Neural cell (in vitro differentiated cells): ENCODE measurements at regions not wholly inside any gene's neighbourhood (a gene's known extent, or its start where the extent isn't known, plus 50 kb on each side); places are given as distances from the start of the nearest gene placed in this dataset.

Experiments used
- H2AFZ ChIP-seq: fragments of 200-600, 300-800 bp; sonication (generic), shearing (Covaris generic); 2 replicates; pipeline ENCODE4 v1.6.0; 2014; ENCODE audit warnings: low read depth, mild to moderate bottlenecking, antibody characterized with exemption, low read length, moderate library complexity
- H3F3A ChIP-seq: fragments of 200-600 bp; shearing (Covaris generic); 2 replicates; pipeline ENCODE4 v1.6.1; 2016; ENCODE audit warnings: mild to moderate bottlenecking, moderate library complexity, mixed read lengths, antibody characterized with exemption, low read length; ENCODE audit not compliant: insufficient read depth, poor library complexity, severe bottlenecking
- H3K27ac ChIP-seq: fragments of 200-600, 300-800 bp; sonication (generic), shearing (Covaris generic); 2 replicates; pipeline ENCODE4 v1.5.1; 2014; ENCODE audit warnings: mild to moderate bottlenecking, low read length, moderate library complexity
- H3K27me3 ChIP-seq: fragments of 300-800, 200-600 bp; sonication (generic), shearing (Covaris generic); 2 replicates; pipeline ENCODE4 v1.6.0; 2014; ENCODE audit warnings: mild to moderate bottlenecking, low read depth, low read length, moderate library complexity; ENCODE audit not compliant: insufficient read depth
- H3K36me3 ChIP-seq: fragments of 300-800, 200-600 bp; sonication (generic), shearing (Covaris generic); 2 replicates; pipeline ENCODE4 v1.5.1; 2014; ENCODE audit warnings: mild to moderate bottlenecking, antibody characterized with exemption, low read length, moderate library complexity; ENCODE audit not compliant: insufficient read depth
- H3K4me2 ChIP-seq: fragments of 300-800, 200-600 bp; sonication (generic), shearing (Covaris generic); 2 replicates; pipeline ENCODE4 v1.6.0; 2014; ENCODE audit warnings: mild to moderate bottlenecking, low read length
- H3K4me3 ChIP-seq: fragments of 300-800, 200-600 bp; sonication (generic), shearing (Covaris generic); 2 replicates; pipeline ENCODE4 v1.5.1; 2014; ENCODE audit warnings: mild to moderate bottlenecking, low read length, moderate library complexity
- H3K79me2 ChIP-seq: fragments of 200-600 bp; shearing (Covaris generic); replicated peaks from 2 replicates; pipeline ENCODE4 v1.6.0; 2014; ENCODE audit warnings: mild to moderate bottlenecking, low read length, moderate library complexity; ENCODE audit not compliant: insufficient read depth
- H3K9ac ChIP-seq: fragments of 300-800, 200-600 bp; sonication (generic), shearing (Covaris generic); 2 replicates; pipeline ENCODE4 v1.6.1; 2016; ENCODE audit warnings: mild to moderate bottlenecking, low read length, mixed read lengths
- H3K9me2 ChIP-seq: fragments of 200-600 bp; shearing (Covaris generic); 2 replicates; pipeline ENCODE4 v1.6.1; 2016; ENCODE audit warnings: mild to moderate bottlenecking, low read length, mixed read lengths; ENCODE audit not compliant: insufficient read depth
- H3K9me3 ChIP-seq: fragments of 200-600, 300-800 bp; sonication (generic), shearing (Covaris generic); 2 replicates; pipeline ENCODE4 v1.6.1; 2016; ENCODE audit warnings: mild to moderate bottlenecking, mixed run types, low read length, moderate library complexity, mixed read lengths
- H4K20me1 ChIP-seq: fragments of 200-600 bp; shearing (Covaris generic); 2 replicates; pipeline ENCODE4 v1.6.1; 2016; ENCODE audit warnings: mild to moderate bottlenecking, mixed run types; ENCODE audit not compliant: insufficient read depth
- CTCF ChIP-seq: fragments of 450-650 bp; IDR thresholded peaks from 2 replicates; pipeline ENCODE4 v1.5.1; 2014; ENCODE audit warnings: antibody characterized with exemption, mild to moderate bottlenecking, moderate library complexity; ENCODE audit not compliant: poor library complexity, severe bottlenecking
- EP300 ChIP-seq: fragments of 450-650 bp; conservative IDR thresholded peaks from 2 replicates; pipeline ENCODE4 v1.6.1; 2014; ENCODE audit warnings: antibody characterized with exemption, mild to moderate bottlenecking, moderate library complexity; ENCODE audit not compliant: poor library complexity, severe bottlenecking
- EZH2 ChIP-seq: fragments of 200-600, 300-800 bp; shearing (Covaris generic), sonication (generic); IDR thresholded peaks from 2 replicates; pipeline ENCODE4 v1.6.1; 2014; ENCODE audit warnings: antibody characterized with exemption, low read length, borderline replicate concordance, mild to moderate bottlenecking; ENCODE audit not compliant: insufficient read depth, poor library complexity, severe bottlenecking
- MXI1 ChIP-seq: fragments of 450-650 bp; conservative IDR thresholded peaks from 2 replicates; pipeline ENCODE4 v1.6.1; 2014; ENCODE audit warnings: antibody characterized with exemption, mild to moderate bottlenecking; ENCODE audit not compliant: poor library complexity, severe bottlenecking
- POLR2AphosphoS5 ChIP-seq: IDR thresholded peaks from 2 replicates; pipeline ENCODE4 v1.6.1; 2012
- RAD21 ChIP-seq: fragments of 450-650 bp; conservative IDR thresholded peaks from 2 replicates; pipeline ENCODE4 v1.6.1; 2014; ENCODE audit warnings: antibody characterized with exemption, mild to moderate bottlenecking, moderate library complexity
- SMC3 ChIP-seq: fragments of 450-650 bp; conservative IDR thresholded peaks from 2 replicates; pipeline ENCODE4 v1.6.1; 2014; ENCODE audit warnings: antibody characterized with exemption, mild to moderate bottlenecking, moderate library complexity; ENCODE audit not compliant: poor library complexity
- TAF1 ChIP-seq: IDR thresholded peaks from 2 replicates; pipeline ENCODE4 v1.6.1; 2012; ENCODE audit warnings: low read depth

DNA sequence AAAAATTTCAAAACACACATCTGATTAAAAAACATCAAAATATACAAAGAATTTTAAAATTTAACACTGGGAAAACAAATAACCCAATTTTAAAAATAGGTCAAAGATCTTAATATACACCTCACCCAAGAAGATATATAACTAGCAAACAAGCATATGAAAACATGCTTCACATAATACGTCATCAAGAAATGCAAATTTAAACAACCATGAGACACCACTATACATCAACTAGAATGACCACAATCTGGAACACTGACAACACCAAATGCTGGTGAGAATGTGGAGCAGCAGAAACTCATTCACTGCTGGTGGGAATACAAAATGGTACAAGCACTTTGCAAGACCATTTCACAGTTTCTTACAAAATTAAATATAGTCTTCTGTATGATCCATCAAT, 498.4 kb downstream of the IPMK start:
- no peak overlapping the region for H2AFZ ChIP-seq
- H4K20me1 ChIP-seq, result no peaks in the 10 kb centered on the region
- no peaks in the 10 kb centered on the region for H3K27me3 ChIP-seq
- no peak for TF ChIP-seq SMC3
- no peak for TF ChIP-seq MXI1
- TF ChIP-seq TAF1, result no peak
- no peak for TF ChIP-seq CTCF
- TF ChIP-seq POLR2AphosphoS5, result no peak
- no peak overlapping the region for H3K4me2 ChIP-seq
- no peak overlapping the region for H3K9ac ChIP-seq
- no peaks in the 10 kb centered on the region for H3K36me3 ChIP-seq
- no peaks in the 10 kb centered on the region for H3F3A ChIP-seq
- H3K9me2 ChIP-seq, result no peaks in the 10 kb centered on the region
- no peaks in the 10 kb centered on the region for H3K9me3 ChIP-seq
- no peak overlapping the region for H3K4me3 ChIP-seq
- H3K79me2 ChIP-seq, result no peaks in the 10 kb centered on the region
- H3K27ac ChIP-seq, result no peak overlapping the region

DNA sequence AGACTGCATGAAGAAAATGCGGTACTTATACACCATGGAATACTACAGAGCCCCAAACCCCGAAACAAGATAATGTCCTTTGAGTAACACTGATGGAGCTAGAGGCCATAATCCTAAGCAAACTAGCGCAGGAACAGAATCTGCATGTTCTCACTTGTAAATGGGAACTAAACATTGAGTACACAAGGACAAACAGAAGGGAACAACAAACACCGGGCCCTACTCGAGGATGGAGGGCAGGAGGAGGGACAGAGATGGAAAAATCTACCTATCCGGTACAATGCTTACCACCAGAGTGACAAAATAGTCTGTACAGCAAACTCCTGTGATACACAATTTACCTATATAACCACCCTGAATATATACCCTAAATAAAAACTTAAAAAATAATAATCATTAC, 507.9 kb downstream of the IPMK start:
- no peaks in the 10 kb centered on the region for H3K27me3 ChIP-seq
- no peaks in the 10 kb centered on the region for H4K20me1 ChIP-seq
- no peak overlapping the region for H2AFZ ChIP-seq
- H3K9me3 ChIP-seq, result no peaks in the 10 kb centered on the region
- no peak overlapping the region for H3K4me2 ChIP-seq
- TF ChIP-seq MXI1 (no peak), SMC3 (no peak), RAD21 (no peak), EP300 (no peak), POLR2AphosphoS5 (no peak)
- H3K79me2 ChIP-seq, result no peaks in the 10 kb centered on the region
- no peak overlapping the region for H3K4me3 ChIP-seq
- H3K36me3 ChIP-seq, result no peaks in the 10 kb centered on the region
- H3F3A ChIP-seq, result no peaks in the 10 kb centered on the region
- no peaks in the 10 kb centered on the region for H3K9me2 ChIP-seq
- no peak overlapping the region for H3K27ac ChIP-seq
- H3K9ac ChIP-seq, result no peak overlapping the region

DNA sequence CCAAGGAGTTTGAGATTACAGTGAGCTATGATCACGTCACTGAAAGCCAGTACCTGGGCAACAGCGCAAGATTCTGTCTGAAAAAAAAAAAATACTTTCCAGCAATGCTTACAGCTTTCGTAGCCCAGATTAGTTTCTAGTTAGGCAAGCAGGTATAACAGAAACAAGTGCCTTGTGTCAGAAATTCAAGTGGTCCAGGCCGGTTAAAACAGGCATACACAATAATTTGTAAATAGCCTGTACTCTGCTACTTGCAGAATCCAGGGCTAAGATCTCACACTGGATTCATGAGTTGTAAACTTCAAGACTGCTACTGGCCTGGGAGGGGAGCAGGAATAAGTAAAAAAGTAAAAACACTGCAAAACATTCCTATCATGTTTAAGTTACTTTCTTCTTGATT, 512.9 kb downstream of the IPMK start:
- Histone ChIP-seq H2AFZ (no peak overlapping the region), H3K9me2 (no peaks in the 10 kb centered on the region), H3K9ac (no peak overlapping the region), H3K27me3 (no peaks in the 10 kb centered on the region), H3K4me2 (no peak overlapping the region), H3K9me3 (no peaks in the 10 kb centered on the region), H4K20me1 (no peaks in the 10 kb centered on the region), H3K4me3 (no peak overlapping the region), H3F3A (no peaks in the 10 kb centered on the region), H3K79me2 (no peaks in the 10 kb centered on the region), H3K27ac (no peak overlapping the region), H3K36me3 (no peaks in the 10 kb centered on the region)
- no peak for TF ChIP-seq POLR2AphosphoS5
- no peak for TF ChIP-seq TAF1
- no peak for TF ChIP-seq SMC3
- no peak for TF ChIP-seq RAD21
- no peak for TF ChIP-seq MXI1
- no peak for TF ChIP-seq CTCF
- no peak for TF ChIP-seq EZH2
